Spleen (tissue), 7 donors: ENCODE measurements at regions not wholly inside any gene's neighbourhood (a gene's known extent, or its start where the extent isn't known, plus 50 kb on each side); places are given as distances from the start of the nearest gene placed in this dataset.

ENCODE experiments used
- CTCF ChIP-seq, 11 experiments: fragments of 200-600 bp in 7 of 11; fragments of 450-650 bp in 4 of 11; sonication (generic) in 4 of 11; IDR thresholded peaks in 8 of 11; conservative IDR thresholded peaks in 3 of 11; 1 replicate in 7 of 11; 2 replicates in 4 of 11; pipeline versions ENCODE4 v1.4.0 to v1.8.0; 2016 to 2021; ENCODE audit warnings: antibody characterized with exemption in 11 of 11, inconsistent platforms in 4 of 11, mild to moderate bottlenecking in 1 of 11
- POLR2A ChIP-seq, 3 donors: fragments of 450-650 bp; IDR thresholded peaks; one replicate each; pipeline ENCODE4 v1.5.1; 2017; ENCODE audit warnings: antibody characterized with exemption in 3 of 3, mild to moderate bottlenecking in 1 of 3
- POLR2AphosphoS5 ChIP-seq, 3 donors: sonication (generic); formaldehyde crosslinking; IDR thresholded peaks; one replicate each; pipeline ENCODE4 v1.5.1; 2017; ENCODE audit warnings: antibody characterized with exemption in 3 of 3
- donor health status: DM: no; HTN: no; CAD: no; lungs with moderate emphysema.
- donor health status: DM: no; HTN: no; CAD: no.
- donor health status: DM: no; HTN: no; CAD: no.

- TF ChIP-seq POLR2AphosphoS5 (IDR thresholded peaks at IDR 0.05), result no peak
- no peak for TF ChIP-seq CTCF (IDR thresholded peaks at IDR 0.05 in 8 of 11, conservative IDR thresholded peaks at IDR 0.05 in 3 of 11)
- TF ChIP-seq POLR2A (IDR thresholded peaks at IDR 0.05), result no peak
Observed at GRCh38 chr2:150860301-150860700, 372.8 kb upstream of the RND3 start.
